ENCODE measurements at regions not wholly inside any gene's neighbourhood (a gene's known extent, or its start where the extent isn't known, plus 50 kb on each side); places are given as distances from the start of the nearest gene placed in this dataset.

GRCh38 chr14:97297100-97297499 lies 499.9 kb downstream of the VRK1 start:
- TF ChIP-seq EZH2 (IDR thresholded peaks at IDR 0.05; ENCODE audit: insufficient read depth, poor library complexity, severe bottlenecking) (no peak), EZH2phosphoT487 (IDR thresholded peaks at IDR 0.05; ENCODE audit: insufficient read depth, low read depth) (no peak)

Measured in GM23248 (cell line).